D721Med (cell line): ENCODE measurements at regions not wholly inside any gene's neighbourhood (a gene's known extent, or its start where the extent isn't known, plus 50 kb on each side); places are given as distances from the start of the nearest gene placed in this dataset.

Experiments used
- DNase-seq: peaks from one replicate; pipeline ENCODE4 v3.0.0; 2011; ENCODE audit warnings: low spot score; ENCODE audit not compliant: insufficient read length
- FAIRE-seq: peaks from 2 replicates; lab custom pipeline; 2011; peaks lifted over from hg19 to GRCh38; lab: Jason Lieb, UNC
- CTCF ChIP-seq: IDR thresholded peaks from 2 replicates; pipeline ENCODE4 v1.5.1; 2012; ENCODE audit warnings: mild to moderate bottlenecking, control low read depth; ENCODE audit not compliant: insufficient read depth; ENCODE audit errors: missing control alignments

GRCh38 chr15:70186152-70186551 is 88.4 kb upstream of the TLE3 start:
- no peak for DNase-seq
- no peak for FAIRE-seq
- TF ChIP-seq CTCF = no peak

- DNase-seq (no peak), FAIRE-seq (no peak)
- no peak for TF ChIP-seq CTCF
Observed at GRCh38 chr15:70185251-70185711, 87.6 kb upstream of the TLE3 start.

GRCh38 chr15:70182858-70183695 is 85.4 kb upstream of the TLE3 start:
- FAIRE-seq (no peak), DNase-seq (no peak)
- no peak for TF ChIP-seq CTCF

- TF ChIP-seq CTCF = no peak
- no peak for FAIRE-seq
- no peak for DNase-seq
Observed at GRCh38 chr15:70181626-70182255, 84.0 kb upstream of the TLE3 start.

GRCh38 chr15:70180186-70180875 is 82.6 kb upstream of the TLE3 start:
- TF ChIP-seq CTCF = no peak
- FAIRE-seq (no peak), DNase-seq (no peak)

- FAIRE-seq = no peak
- TF ChIP-seq CTCF = no peak
- DNase-seq = no peak
Observed at GRCh38 chr15:70179309-70179892, 81.7 kb upstream of the TLE3 start.
